CD14-positive monocyte (primary cell): ENCODE measurements at regions not wholly inside any gene's neighbourhood (a gene's known extent, or its start where the extent isn't known, plus 50 kb on each side); places are given as distances from the start of the nearest gene placed in this dataset.

Experiments
- DNase-seq, 3 donors: peaks; one replicate each; pipeline ENCODE4 v3.0.0-alpha.2; 2011 to 2022
- H2AFZ ChIP-seq: 2 replicates; pipeline ENCODE4 v1.6.0; 2012; ENCODE audit warnings: mild to moderate bottlenecking, low read depth, low read length, inconsistent platforms; ENCODE audit not compliant: insufficient read depth, poor library complexity, severe bottlenecking
- H3K27ac ChIP-seq, 2 donors: 1 replicate in 1 of 2; 2 replicates in 1 of 2; pipeline ENCODE4 v1.5.1; 2012 to 2013; ENCODE audit warnings: low read length in 2 of 2, control low read depth in 1 of 2, inconsistent platforms in 1 of 2, low read depth in 1 of 2, mild to moderate bottlenecking in 1 of 2
- H3K27me3 ChIP-seq, 2 donors: one replicate each; pipeline versions ENCODE4 v1.6.0 to v1.6.1; 2011 to 2013; ENCODE audit warnings: low read length in 2 of 2; ENCODE audit not compliant: control insufficient read depth in 2 of 2, insufficient read depth in 2 of 2
- H3K36me3 ChIP-seq, 2 donors: replicated peaks in 1 of 2; 1 replicate in 1 of 2; 2 replicates in 1 of 2; pipeline versions ENCODE4 v1.5.1 to v1.6.1; 2012 to 2013; ENCODE audit warnings: low read length in 2 of 2, control low read depth in 1 of 2, inconsistent platforms in 1 of 2, mild to moderate bottlenecking in 1 of 2; ENCODE audit not compliant: insufficient read depth in 2 of 2, control insufficient read depth in 1 of 2
- H3K4me1 ChIP-seq, 2 donors: 1 replicate in 1 of 2; 2 replicates in 1 of 2; pipeline versions ENCODE4 v1.5.1 to v1.6.1; 2012 to 2013; ENCODE audit warnings: low read length in 2 of 2, control low read depth in 1 of 2, inconsistent platforms in 1 of 2, mild to moderate bottlenecking in 1 of 2, moderate library complexity in 1 of 2; ENCODE audit not compliant: insufficient read depth in 2 of 2, control insufficient read depth in 1 of 2
- H3K4me2 ChIP-seq: replicated peaks from 2 replicates; pipeline ENCODE3; 2012; ENCODE audit warnings: low read length, moderate library complexity, mild to moderate bottlenecking; ENCODE audit not compliant: poor library complexity, severe bottlenecking; ENCODE audit errors: extremely low read depth
- H3K4me3 ChIP-seq, 3 experiments: fragments of 200-600 bp in 1 of 3; sonication (generic) in 1 of 3; replicated peaks in 1 of 3; 1 replicate in 2 of 3; 2 replicates in 1 of 3; pipeline ENCODE4 v1.5.1; 2011 to 2013; ENCODE audit warnings: low read length in 3 of 3, mild to moderate bottlenecking in 3 of 3, control low read depth in 2 of 3, low read depth in 2 of 3, inconsistent platforms in 1 of 3, moderate library complexity in 1 of 3
- H3K79me2 ChIP-seq: 2 replicates; pipeline ENCODE4 v1.6.0; 2012; ENCODE audit warnings: mild to moderate bottlenecking, control low read depth, inconsistent platforms, low read length, moderate library complexity; ENCODE audit not compliant: insufficient read depth
- H3K9ac ChIP-seq: 2 replicates; pipeline ENCODE4 v1.6.0; 2017; ENCODE audit warnings: low read length, mild to moderate bottlenecking; ENCODE audit not compliant: insufficient read depth, poor library complexity, severe bottlenecking
- H3K9me3 ChIP-seq, 2 donors: replicated peaks in 1 of 2; 1 replicate in 1 of 2; 2 replicates in 1 of 2; pipeline versions ENCODE4 v1.5.1 to v1.6.1; 2012 to 2013; ENCODE audit warnings: low read length in 2 of 2, control low read depth in 1 of 2; ENCODE audit not compliant: control insufficient read depth in 1 of 2, insufficient read depth in 1 of 2
- H4K20me1 ChIP-seq: 2 replicates; pipeline ENCODE4 v1.6.0; 2012; ENCODE audit warnings: mild to moderate bottlenecking, low read length, control low read depth, moderate library complexity; ENCODE audit not compliant: insufficient read depth
- H3K27ac Mint-ChIP-seq, 7 donors: one replicate each; pipeline ENCODE4 v1.8.0; 2020; ENCODE audit warnings: mild to moderate bottlenecking in 7 of 7, mixed read lengths in 7 of 7, moderate library complexity in 6 of 7, inconsistent platforms in 2 of 7
- H3K27me3 Mint-ChIP-seq, 3 donors: one replicate each; pipeline ENCODE4 v1.8.0; 2021 to 2022; ENCODE audit warnings: low read depth in 3 of 3, mild to moderate bottlenecking in 3 of 3, mixed read lengths in 3 of 3, moderate library complexity in 3 of 3, inconsistent platforms in 1 of 3
- H3K36me3 Mint-ChIP-seq, 2 donors: one replicate each; pipeline ENCODE4 v1.8.0; 2020; ENCODE audit warnings: mixed read lengths in 2 of 2, inconsistent platforms in 1 of 2, mild to moderate bottlenecking in 1 of 2
- H3K4me1 Mint-ChIP-seq: one replicate; pipeline ENCODE4 v1.8.0; 2020; ENCODE audit warnings: mild to moderate bottlenecking, mixed read lengths
- H3K4me3 Mint-ChIP-seq, 2 donors: one replicate each; pipeline ENCODE4 v1.8.0; 2020; ENCODE audit warnings: mild to moderate bottlenecking in 2 of 2, mixed read lengths in 2 of 2, moderate library complexity in 1 of 2
- H3K9me3 Mint-ChIP-seq, 7 donors: one replicate each; pipeline ENCODE4 v1.8.0; 2020 to 2022; ENCODE audit warnings: mixed read lengths in 7 of 7, mild to moderate bottlenecking in 6 of 7, moderate library complexity in 6 of 7, inconsistent platforms in 2 of 7
- CTCF ChIP-seq: fragments of 200-600 bp; IDR thresholded peaks from one replicate; pipeline ENCODE4 v1.8.0; 2022; ENCODE audit warnings: antibody characterized with exemption, mild to moderate bottlenecking
- WGBS: methylation state at CpG from one replicate; pipeline ENCODE4 v1.1.5; 2013; ENCODE audit warnings: missing lambda C conversion rate; ENCODE audit not compliant: insufficient coverage; 5-methylcytosine and 5-hydroxymethylcytosine counted together
- intact Hi-C, 2 donors: fragments of 100-400 bp; cut with micrococcal nuclease; formaldehyde crosslinking; loops; one replicate each; pipeline versions ENCODE4 v1.15.0 to v1.15.1; 2023

- no peak overlapping the region for H3K27ac ChIP-seq
- WGBS = 96% methylated on average over 3 of the region's 5 CpGs
- H3K27me3 ChIP-seq = no peaks in the 10 kb centered on the region
- no peaks in the 10 kb centered on the region for H3K4me1 Mint-ChIP-seq
- no peak overlapping the region for H3K4me3 Mint-ChIP-seq
- no peaks in the 10 kb centered on the region for H3K4me1 ChIP-seq
- DNase-seq = no peak
- TF ChIP-seq CTCF = no peak
- no peaks in the 10 kb centered on the region for H4K20me1 ChIP-seq
- H3K4me3 ChIP-seq = no peak overlapping the region
- no peaks in the 10 kb centered on the region for H3K36me3 ChIP-seq
- H3K27ac Mint-ChIP-seq = no peak overlapping the region
- no peak overlapping the region for H3K9ac ChIP-seq
- no peak overlapping the region for H3K4me2 ChIP-seq
- intact Hi-C loops = no loop called here
- H3K36me3 Mint-ChIP-seq = no peaks in the 10 kb centered on the region
- H2AFZ ChIP-seq = no peak overlapping the region
- H3K9me3 Mint-ChIP-seq = peaks cover 0 to 10% (median 4%) of the 10 kb centered on the region in 7 donors
- no peaks in the 10 kb centered on the region for H3K79me2 ChIP-seq
- no peaks in the 10 kb centered on the region for H3K9me3 ChIP-seq
- peaks cover 1 to 9% (median 2%) of the 10 kb centered on the region in 3 donors for H3K27me3 Mint-ChIP-seq
Measured at GRCh38 chr18:58813105-58813504, 51.6 kb upstream of the ZNF532 start.

GRCh38 chr18:58813561-58814225 lies 51.0 kb upstream of the ZNF532 start:
- peaks cover 1 to 9% (median 2%) of the 10 kb centered on the region in 3 donors for H3K27me3 Mint-ChIP-seq
- H3K4me2 ChIP-seq = no peak overlapping the region
- H3K27ac ChIP-seq = no peak overlapping the region
- no peak overlapping the region for H3K9ac ChIP-seq
- no peak overlapping the region for H2AFZ ChIP-seq
- no CpG with 5 or more reads among the region's 4 CpGs for WGBS
- intact Hi-C loops = no loop called here
- H4K20me1 ChIP-seq = no peaks in the 10 kb centered on the region
- no peak for DNase-seq
- H3K27me3 ChIP-seq = no peaks in the 10 kb centered on the region
- H3K36me3 Mint-ChIP-seq = no peaks in the 10 kb centered on the region
- H3K4me3 Mint-ChIP-seq = no peak overlapping the region
- no peaks in the 10 kb centered on the region for H3K4me1 ChIP-seq
- H3K9me3 Mint-ChIP-seq = peaks cover 0 to 10% (median 4%) of the 10 kb centered on the region in 7 donors
- no peaks in the 10 kb centered on the region for H3K9me3 ChIP-seq
- no peaks in the 10 kb centered on the region for H3K36me3 ChIP-seq
- H3K79me2 ChIP-seq = no peaks in the 10 kb centered on the region
- H3K27ac Mint-ChIP-seq = no peak overlapping the region
- no peak overlapping the region for H3K4me3 ChIP-seq
- H3K4me1 Mint-ChIP-seq = no peaks in the 10 kb centered on the region
- TF ChIP-seq CTCF = no peak
